K562 (cell line): ENCODE measurements at regions not wholly inside any gene's neighbourhood (a gene's known extent, or its start where the extent isn't known, plus 50 kb on each side); places are given as distances from the start of the nearest gene placed in this dataset.

ENCODE experiments used
- AFF4 ChIP-seq: sonication (generic); formaldehyde crosslinking; IDR thresholded peaks from 2 replicates; pipeline ENCODE4 v1.8.0; 2023; ENCODE audit warnings: mild to moderate bottlenecking, missing genetic modification reagents
- NRF1 ChIP-seq, 2 experiments: fragments of 450-650 bp; IDR thresholded peaks in 1 of 2; conservative IDR thresholded peaks in 1 of 2; 2 replicates each; pipeline ENCODE4 v1.6.1; 2014; ENCODE audit warnings: mild to moderate bottlenecking in 2 of 2
- PHF21A ChIP-seq: fragments of 450-650 bp; IDR thresholded peaks from 2 replicates; pipeline ENCODE4 v1.6.1; 2017; ENCODE audit warnings: low read depth, borderline replicate concordance
- POLR2A ChIP-seq: fragments of 450-650 bp; conservative IDR thresholded peaks from 2 replicates; pipeline ENCODE4 v1.6.1; 2016

- no peak for TF ChIP-seq PHF21A
- TF ChIP-seq AFF4 (CRISPR knock-in tag), result no peak
- no peak for TF ChIP-seq NRF1 (conservative IDR thresholded peaks at IDR 0.05 in 1 of 2, IDR thresholded peaks at IDR 0.05 in 1 of 2)
- TF ChIP-seq POLR2A, result no peak
Observed at GRCh38 chr5:23437011-23437410, 70.4 kb upstream of the PRDM9 start.
